GM21786 (cell line): ENCODE measurements at regions not wholly inside any gene's neighbourhood (a gene's known extent, or its start where the extent isn't known, plus 50 kb on each side); places are given as distances from the start of the nearest gene placed in this dataset.
"Not testable (repeated sequence)": the region's sequence is repeated elsewhere in the genome, so short reads cannot be mapped to it uniquely, and the experiment has no call there.

Experiments used
- ATAC-seq: cut with Tn5 transposase; IDR thresholded peaks from one replicate; pipeline ENCODE4 v1.9.1; 2021; ENCODE audit not compliant: unreplicated experiment

DNA sequence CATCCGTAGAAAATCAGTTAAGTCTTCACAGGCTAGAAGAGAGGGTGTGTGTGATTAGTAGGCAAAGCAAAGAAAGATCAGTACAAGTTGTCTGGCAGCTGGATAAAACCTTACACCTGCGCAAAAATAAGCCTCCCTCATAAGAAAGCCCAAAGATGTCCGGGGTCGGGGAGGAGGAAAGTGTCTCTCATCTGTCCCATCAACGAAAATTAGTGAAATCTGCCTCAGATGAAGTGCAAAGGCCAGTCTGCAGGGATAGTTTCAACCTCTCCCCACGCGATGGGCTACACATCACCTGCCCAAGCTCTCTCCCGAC, 333.9 kb downstream of the SRGAP2C start:
- ATAC-seq = no peak

DNA sequence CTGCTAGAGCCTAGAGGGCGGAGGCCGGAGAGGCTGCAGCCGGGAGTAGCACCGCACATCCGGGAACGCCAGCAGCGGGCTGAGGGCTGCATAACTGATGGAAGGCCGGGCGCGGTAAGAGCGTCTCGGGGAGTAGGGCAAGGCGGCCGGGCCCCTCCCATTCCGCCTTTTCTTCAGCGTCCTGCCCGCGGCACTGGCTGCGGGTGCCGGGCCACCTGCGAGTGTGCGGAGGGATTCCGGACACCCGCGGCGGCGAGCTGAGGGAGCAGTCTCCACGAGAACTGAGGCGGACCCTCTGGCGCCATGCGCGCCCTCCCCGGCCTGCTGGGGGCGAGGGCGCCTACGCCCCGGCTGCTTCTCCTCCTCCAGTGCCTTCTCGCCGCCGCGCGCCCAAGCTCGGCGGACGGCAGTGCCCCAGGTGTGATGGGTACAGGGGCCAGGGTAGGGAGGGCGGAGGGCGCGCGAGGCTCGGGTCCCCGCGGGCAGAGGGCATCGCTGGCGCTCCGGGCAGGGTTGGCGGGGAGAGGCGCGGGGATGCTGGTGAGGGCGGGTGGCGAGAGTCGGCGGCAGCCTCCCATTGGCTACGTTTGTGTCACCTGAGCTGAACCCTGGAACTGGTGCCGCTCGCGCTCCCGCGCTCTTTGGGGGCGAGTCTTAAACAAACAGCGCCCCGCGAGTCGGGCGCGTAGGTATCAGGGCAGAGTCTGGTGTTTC, 334.4 kb downstream of the SRGAP2C start:
- ATAC-seq = no peak

DNA sequence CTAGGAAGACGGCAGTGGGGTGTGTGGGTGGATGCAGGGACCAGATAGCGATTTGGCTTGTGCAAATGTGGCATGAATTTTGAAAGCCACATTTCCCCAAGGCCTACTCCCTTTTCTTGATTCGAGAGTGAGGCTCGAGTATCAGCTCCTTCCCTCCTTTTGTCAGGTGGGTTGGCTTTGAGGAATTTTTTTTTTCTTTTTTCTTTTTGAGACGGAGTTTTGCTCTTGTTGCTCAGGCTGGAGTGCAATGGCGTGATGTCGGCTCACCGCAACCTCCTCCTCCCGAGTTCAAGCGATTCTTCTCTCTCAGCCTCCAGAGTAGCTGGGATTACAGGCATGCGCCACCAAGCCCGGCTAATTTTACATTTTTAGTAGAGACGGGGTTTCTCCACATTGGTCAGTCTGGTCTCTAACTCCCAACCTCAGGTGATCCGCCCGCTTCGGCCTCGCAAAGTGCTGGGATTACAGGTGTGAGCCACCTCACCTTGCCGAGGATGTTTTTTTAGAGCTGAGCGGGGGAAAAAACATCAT, 335.0 kb downstream of the SRGAP2C start:
- not testable (repeated sequence) for ATAC-seq

DNA sequence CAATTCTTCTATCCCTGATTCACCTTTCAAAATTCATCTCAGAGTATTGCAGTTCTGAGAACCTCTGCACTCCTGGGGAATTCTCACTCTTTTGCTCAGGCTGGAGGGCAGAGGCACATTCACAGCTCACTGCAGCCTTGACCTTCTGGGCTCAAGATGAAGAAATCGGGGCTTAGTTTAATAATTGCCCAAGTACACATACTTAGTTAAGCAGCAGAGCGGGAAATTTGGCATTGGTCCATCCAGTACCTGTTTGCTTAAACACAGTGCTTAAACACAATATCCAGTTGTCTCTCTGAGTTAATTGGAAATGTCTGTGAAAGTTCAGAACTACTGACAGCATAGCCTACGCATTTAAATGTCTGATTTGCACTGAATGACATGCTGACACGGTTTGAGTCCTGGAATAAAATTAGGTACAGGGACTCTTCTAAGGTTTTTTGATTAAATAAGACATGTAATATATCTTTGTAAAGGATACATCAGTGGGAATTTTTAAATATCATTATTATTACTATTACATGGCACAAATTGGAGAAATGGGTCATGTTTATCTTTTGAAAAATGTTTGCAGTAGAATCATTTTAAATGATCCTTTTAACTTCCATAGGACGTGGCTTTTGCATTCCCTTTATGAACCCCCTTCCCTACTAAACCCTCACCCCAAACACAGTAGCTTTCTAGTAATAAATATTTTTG, 337.4 kb downstream of the SRGAP2C start:
- ATAC-seq = no peak

DNA sequence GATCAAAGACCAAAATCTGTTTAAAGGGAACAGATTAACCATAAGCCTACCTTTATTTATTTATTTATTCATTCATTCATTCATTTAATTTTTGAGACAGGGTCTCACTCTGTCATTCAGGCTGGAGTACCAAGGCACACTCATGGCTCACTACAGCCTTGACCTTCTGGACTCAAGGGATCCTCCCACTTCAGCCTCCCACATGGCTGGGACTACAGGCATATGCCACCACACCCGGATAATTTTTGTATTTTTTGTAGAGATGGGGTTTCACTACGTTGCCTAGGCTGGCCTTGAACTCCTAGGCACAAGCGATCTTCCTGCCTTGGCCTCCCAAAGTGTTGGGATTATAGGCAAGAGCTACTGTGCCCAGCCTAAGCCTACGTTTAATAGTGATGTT, 338.3 kb downstream of the SRGAP2C start:
- not testable (repeated sequence) for ATAC-seq

DNA sequence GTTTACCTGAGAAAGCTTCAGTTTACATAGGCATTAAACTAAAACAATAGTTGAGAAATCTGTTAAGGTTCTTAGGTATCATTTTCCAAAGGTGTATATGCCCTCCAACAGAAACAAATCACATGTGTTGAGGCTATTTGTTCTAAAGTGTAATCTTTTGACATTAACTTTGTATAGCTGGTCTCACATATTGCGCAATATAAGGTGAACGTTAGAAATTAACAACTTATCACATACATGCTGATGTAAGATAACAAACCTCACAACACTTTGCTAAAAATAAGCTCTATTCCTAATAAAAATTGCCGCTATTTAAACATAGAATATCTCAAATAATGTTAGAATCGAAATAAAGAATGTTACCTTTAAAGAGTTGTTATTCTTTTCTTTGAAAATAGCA, 340.6 kb downstream of the SRGAP2C start:
- no peak for ATAC-seq

DNA sequence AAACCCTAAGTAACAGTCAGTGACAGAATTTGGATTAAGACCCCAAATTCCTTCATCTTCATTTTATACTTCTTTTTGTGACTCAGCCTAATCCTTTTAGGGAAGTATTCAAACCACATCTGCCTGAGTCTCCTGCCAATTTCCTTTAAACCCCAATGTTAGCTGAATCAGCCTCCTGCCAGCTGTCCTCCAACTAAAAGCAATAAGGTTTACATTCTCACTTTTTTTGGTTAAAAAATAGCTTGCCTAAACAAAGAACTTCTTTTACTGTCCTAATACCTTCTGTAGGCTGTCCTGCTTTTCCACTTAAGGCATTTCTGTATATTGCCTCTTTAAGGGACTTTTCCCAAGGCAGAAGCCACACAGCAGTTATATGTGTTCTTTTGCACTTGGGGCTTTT, 344.2 kb downstream of the SRGAP2C start:
- not testable (repeated sequence) for ATAC-seq

DNA sequence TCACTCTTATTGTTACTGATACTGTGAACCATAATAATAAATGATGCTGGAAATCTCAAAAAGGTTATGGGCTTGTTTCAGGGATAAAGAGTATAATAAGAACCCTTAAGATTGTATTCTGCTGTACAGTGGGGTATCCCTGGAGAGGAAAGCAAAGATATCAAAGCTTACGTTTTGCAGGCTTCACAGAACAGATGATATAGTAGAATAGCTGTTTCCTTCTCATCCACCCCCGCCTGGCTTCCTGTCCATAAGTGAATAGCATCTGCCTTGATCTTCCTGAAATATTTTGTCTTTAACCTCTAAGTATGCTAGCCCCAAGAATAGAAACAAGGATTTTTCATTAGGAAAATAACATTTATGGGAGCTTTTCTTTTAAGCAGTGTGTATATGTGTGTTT, 345.3 kb downstream of the SRGAP2C start:
- ATAC-seq = not testable (repeated sequence)

DNA sequence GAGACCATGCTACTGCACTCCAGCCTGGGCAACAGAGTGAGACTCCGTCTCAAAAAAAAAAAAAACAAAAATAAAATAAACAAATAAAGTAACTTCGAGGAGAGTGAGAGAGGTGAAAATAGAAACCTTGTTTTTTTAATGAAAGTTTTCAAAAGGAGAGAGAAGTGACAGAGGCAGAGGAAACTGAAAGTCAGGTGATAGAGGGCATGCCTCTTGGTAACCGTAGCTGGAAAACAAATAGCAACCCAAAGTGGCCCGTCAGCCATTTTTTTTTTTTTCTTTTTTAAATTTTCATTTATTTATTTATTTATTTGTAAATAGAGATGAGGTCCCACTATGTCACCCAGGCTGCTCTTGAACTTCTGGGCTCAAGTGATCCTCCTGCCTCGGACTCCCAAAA, 347.0 kb downstream of the SRGAP2C start:
- not testable (repeated sequence) for ATAC-seq

DNA sequence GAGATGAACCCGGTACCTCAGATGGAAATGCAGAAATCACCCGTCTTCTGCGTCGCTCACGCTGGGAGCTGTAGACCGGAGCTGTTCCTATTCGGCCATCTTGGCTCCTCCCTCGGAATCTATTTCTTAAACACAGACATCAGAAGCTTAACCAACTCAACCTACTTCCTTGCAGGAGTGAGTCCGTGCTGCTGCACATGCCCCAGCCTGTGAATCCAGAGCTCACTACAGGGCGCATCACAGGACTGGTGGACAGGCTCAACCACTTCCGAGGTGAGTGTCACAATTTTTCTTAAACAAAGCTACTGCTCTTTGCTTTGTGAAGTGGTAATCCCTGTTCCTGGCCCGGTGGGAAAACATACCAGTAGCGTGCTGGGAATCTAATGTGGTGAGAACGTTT, 353.4 kb downstream of the SRGAP2C start:
- ATAC-seq = not testable (repeated sequence)

DNA sequence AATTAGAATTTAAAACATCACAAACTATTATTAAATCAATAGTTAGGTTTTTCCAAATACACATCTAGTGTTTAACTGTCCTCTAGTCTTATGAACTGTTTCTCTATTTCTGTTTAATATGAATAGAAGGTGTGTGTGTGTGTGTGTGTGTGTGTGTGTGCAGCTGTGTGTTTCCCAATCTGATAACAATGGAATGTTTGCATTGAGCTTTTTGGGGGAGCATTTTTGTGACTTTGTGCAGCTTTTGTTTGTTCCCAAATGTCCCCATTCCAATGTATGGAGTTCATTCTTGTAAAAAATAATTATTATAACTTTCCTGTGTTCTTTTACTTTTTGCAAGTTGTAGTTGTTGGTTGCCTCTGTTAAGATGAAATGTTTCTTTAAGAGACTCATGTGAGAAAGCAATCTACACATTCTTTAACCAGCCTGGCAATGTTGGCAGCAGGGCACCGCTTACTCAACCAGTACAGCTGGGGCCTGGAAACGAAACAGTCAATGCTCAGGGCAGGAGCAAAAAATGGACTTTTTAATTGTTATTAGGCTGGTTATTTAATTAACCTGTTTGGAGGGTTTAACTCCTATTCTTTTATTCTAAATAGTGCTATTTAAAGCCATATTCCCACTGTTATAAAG, 354.3 kb downstream of the SRGAP2C start:
- no peak for ATAC-seq

DNA sequence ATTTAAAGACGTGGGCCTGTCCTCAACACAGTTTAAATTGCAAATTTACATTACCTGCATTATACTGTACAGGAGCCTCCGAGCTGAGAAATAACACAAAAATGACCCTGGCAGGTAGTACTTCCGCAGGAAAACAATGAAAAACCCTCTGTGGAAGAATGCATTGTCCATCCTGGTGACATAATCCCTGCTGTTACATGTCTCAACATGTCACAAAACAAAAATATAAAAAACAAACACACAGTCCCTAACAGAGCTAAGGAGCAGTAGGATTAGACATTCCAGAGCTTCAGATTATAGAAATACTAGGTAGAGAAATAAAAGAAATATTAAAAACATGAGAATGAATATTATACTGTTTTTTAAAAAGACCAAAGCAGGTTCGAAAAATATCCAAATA, 359.2 kb downstream of the SRGAP2C start:
- not testable (repeated sequence) for ATAC-seq

DNA sequence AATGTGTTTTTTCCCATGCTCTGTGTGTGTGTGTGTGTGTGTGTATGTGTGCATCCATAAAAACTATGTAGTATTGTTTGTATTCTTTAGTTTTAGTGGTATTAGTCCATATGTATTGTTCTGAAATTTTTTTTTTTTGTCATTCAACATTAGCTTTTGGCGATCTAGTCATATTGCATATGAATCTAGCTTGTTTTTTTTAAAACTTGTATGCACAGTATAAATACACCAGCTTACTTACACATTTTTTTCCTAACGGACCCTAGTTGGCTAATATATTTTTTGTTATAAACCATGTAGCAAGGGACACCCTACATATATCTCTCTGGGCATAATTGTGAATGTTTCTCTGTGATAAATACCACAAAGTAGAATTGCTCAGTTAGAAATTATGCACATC, 359.7 kb downstream of the SRGAP2C start:
- ATAC-seq = no peak

DNA sequence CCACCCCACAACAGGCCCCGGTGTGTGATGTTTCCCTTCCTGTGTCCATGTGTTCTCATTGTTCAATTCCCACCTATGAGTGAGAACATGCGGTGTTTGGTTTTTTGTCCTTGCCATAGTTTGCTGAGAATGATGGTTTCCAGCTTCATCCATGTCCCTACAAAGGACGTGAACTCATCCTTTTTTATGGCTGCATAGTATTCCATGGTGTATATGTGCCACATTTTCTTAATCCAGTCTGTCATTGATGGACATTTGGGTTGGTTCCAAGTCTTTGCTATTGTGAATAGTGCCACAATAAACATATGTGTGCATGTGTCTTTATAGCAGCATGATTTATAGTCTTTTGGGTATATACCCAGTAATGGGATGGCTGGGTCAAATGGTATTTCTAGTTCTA, 361.1 kb downstream of the SRGAP2C start:
- ATAC-seq = not testable (repeated sequence)

DNA sequence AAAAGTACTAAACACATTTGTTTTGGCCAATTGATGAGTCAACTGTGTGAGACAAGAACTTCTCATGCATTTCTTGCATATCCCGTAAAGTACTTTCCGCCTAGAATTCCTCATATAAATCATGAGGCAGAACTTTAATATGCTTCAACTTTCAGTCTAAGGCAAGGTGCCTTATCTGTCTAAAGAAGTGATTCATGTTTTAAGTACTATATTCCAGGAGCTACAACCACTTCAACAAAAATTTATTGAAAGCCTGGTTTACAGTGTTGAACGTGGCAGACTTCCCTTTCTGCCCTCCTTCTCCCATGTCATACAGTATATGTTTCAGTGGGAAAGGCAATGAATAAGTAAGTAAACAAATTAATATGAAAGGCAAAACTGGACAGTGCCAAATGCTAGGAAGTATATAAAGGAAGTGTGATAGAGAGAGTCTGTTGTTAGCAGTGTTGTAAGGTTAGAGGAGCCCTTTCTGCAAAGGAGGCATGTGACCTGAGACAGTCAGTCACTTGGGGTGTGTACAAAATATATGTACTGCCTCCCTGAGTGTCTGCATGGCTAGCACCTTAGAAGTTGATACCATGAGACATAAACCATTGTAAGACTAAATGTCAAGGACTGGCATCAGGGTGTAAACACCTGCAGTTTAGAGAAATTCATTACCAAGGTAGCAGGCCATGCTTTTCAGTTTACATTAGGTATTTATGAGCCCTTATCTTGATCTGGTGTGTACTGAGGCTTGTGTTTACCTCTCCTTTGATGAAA, 362.2 kb downstream of the SRGAP2C start:
- no peak for ATAC-seq

DNA sequence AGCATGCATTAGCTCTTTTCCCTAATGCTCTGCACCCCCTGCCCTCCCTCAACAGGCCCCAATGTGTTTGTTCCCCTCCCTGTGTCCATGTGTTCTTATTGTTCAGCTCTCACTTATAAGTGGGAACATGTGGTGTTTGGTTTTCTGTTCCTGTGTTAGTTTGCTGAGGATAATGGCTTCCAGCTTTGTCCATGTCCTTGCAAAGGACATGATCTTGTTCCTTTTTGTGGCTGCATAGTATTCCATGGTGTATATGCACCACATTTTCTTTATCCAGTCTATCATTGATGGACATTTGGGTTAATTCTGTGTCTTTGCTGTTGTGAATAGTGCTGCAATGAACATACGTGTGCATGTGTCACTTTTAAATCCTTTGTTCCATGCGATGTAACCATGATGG, 363.0 kb downstream of the SRGAP2C start:
- not testable (repeated sequence) for ATAC-seq

DNA sequence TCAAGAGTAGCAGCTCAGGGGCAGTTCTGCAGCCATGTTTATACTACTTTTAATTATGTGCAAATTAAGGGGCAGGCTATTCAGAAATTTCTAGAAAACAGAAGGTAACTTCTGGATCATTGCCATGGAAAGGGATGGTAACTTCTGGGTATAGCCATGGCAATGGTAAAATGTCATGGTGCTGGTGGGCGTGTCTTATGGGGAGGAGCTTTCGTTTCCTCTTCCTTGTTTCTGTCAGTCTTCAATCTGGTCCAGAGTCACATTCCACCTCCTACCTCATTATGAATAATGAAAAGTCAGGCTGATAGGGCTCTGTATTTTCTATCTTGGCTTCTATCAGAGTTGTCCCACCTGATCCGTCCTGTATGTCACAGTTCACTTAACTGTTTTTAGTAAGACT, 366.0 kb downstream of the SRGAP2C start:
- not testable (repeated sequence) for ATAC-seq

DNA sequence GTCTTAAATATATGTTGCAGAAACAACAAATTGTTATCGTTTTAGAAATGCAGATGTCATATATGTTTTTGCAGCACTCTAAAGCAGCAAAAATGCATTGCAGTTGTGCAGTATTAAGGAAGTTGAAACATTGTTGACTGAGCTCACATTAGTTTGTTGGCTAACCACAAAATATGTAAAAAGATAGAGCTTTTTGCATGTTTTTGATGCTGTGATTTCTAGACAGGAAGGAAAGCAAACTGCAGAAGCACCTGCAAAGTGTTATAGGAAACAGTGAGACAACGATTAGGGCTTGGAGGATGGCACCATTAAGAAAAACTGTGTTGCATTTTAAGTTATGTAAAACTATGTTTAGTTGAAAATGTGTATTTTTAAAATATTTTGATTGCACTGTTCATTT, 366.7 kb downstream of the SRGAP2C start:
- not testable (repeated sequence) for ATAC-seq

DNA sequence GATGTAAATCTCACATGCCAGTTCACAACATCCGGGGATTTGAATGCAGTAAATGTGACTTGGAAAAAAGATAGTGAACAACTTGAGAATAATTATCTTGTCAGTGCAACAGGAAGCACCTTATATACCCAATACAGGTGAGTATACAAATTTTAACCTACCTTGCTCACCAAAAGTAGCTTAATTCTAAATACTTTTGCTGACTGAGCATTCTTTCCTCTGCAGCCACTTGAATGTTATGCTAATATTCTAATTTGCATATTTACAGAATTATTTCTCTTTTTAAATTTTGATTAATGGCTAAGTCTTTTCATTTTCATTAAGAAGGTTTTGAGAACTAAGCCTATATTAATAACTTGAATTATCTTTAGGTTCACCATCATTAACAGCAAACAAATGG, 371.8 kb downstream of the SRGAP2C start:
- not testable (repeated sequence) for ATAC-seq

DNA sequence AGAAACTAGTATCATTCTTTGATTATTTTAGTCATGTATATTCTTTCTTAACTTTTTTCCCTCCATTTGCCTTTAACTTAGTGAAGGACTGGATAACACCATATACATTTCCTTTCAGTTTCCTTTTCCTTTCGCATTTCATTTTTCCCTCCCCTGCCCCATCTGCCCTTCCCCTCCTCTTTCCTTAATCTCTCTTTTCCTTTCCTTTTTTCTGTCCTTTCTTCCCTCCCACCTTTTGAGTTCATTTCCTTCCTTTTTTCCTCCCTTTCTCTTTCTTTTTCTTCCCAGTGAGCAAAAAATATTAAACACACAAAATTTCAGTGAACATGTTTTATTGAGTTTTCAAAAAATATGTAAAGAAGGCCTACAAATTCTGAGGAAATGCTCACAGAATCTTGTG, 373.3 kb downstream of the SRGAP2C start:
- ATAC-seq = not testable (repeated sequence)

DNA sequence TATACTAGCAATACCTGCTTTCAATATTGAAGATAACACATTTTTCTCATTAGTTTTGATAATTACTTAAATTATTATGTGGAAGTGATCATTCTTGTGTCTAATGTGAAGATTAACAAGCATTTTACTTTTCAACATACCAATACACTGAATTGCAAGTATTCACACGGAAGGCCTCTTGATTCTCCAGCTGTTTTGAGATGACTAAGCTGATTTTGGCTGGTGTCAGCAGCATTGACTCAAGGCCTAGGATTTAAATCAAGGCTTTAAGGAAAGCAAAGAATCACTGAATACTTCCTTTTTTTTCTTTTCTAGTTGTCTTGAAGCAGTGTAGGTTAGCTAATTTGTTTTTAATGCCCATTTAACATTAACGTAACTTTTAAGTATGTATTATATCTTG, 373.7 kb downstream of the SRGAP2C start:
- ATAC-seq = no peak
